ENCODE measurements at regions not wholly inside any gene's neighbourhood (a gene's known extent, or its start where the extent isn't known, plus 50 kb on each side); places are given as distances from the start of the nearest gene placed in this dataset.

DNA sequence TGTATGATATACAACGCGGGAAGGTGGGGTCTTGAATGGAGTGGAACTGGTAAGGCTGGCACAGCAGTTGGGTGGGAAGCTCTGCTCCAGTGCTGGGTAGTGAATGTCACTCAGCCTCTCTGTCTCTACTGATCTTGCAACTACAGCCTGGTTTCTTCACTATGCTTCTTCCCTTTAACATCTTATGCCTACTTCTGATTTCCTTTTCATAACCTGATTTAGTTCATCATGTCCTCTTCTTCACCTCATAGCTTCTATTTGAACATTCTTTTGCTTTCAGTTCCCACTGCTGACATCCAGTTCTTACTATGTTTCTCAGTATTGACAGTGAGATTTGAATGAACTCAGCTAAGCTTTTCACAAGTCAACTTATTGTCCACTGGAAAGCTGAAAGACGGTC, 286.2 kb downstream of the ARL6IP6 start:
- no peak overlapping the region for H3K27ac ChIP-seq (ENCODE audit: low read depth, low read length)
- H3K4me1 ChIP-seq (ENCODE audit: insufficient read depth, low read length), result no peaks in the 10 kb centered on the region
- no peak overlapping the region for H3K4me2 ChIP-seq (ENCODE audit: insufficient read depth, low read length)
- H3K36me3 ChIP-seq (ENCODE audit: insufficient read depth, low read length), result no peaks in the 10 kb centered on the region
- no peaks in the 10 kb centered on the region for H3K79me2 ChIP-seq (ENCODE audit: insufficient read depth, low read length)
- no peak overlapping the region for H2AFZ ChIP-seq (ENCODE audit: low read length)
- no peaks in the 10 kb centered on the region for H3K9me3 ChIP-seq (ENCODE audit: low read depth, low read length)
- H4K20me1 ChIP-seq (ENCODE audit: insufficient read depth, low read length), result no peaks in the 10 kb centered on the region
- TF ChIP-seq, protein P1, sequence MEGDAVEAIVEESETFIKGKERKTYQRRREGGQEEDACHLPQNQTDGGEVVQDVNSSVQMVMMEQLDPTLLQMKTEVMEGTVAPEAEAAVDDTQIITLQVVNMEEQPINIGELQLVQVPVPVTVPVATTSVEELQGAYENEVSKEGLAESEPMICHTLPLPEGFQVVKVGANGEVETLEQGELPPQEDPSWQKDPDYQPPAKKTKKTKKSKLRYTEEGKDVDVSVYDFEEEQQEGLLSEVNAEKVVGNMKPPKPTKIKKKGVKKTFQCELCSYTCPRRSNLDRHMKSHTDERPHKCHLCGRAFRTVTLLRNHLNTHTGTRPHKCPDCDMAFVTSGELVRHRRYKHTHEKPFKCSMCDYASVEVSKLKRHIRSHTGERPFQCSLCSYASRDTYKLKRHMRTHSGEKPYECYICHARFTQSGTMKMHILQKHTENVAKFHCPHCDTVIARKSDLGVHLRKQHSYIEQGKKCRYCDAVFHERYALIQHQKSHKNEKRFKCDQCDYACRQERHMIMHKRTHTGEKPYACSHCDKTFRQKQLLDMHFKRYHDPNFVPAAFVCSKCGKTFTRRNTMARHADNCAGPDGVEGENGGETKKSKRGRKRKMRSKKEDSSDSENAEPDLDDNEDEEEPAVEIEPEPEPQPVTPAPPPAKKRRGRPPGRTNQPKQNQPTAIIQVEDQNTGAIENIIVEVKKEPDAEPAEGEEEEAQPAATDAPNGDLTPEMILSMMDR (IDR thresholded peaks at IDR 0.05; ENCODE audit: extremely low read depth, low read depth, low read length), result no peak
- H3K4me3 ChIP-seq (ENCODE audit: insufficient read depth, low read length), result no peak overlapping the region
- DNase-seq (ENCODE audit: insufficient read length, low spot score, missing footprints), result no peak
- no peaks in the 10 kb centered on the region for H3K27me3 ChIP-seq (ENCODE audit: insufficient read depth, low read length)

DNA sequence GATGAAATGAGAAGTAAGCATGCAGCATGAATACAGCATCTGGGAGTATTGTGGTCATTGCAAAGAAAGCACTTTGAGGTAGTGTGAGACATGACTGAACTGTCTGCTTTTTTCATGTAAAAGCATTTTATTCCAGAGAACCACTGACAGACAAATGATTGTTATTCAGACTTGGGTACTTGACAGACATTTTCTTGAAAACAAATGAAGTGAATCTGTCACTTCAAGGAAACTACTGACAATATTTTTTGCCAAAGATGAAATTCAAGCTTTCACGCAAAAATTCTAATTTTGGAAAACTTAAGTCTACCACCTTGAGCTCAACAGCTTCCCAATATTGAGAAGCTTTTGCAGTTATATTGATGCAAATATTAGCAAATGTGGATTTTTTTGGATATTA, 255.7 kb downstream of the ARL6IP6 start:
- Histone ChIP-seq H3K27ac (ENCODE audit: low read depth, low read length) (no peak overlapping the region), H2AFZ (ENCODE audit: low read length) (no peak overlapping the region), H3K9me3 (ENCODE audit: low read depth, low read length) (peaks cover 3% of the 10 kb centered on the region), H4K20me1 (ENCODE audit: insufficient read depth, low read length) (no peaks in the 10 kb centered on the region), H3K36me3 (ENCODE audit: insufficient read depth, low read length) (no peaks in the 10 kb centered on the region), H3K4me1 (ENCODE audit: insufficient read depth, low read length) (no peaks in the 10 kb centered on the region), H3K4me3 (ENCODE audit: insufficient read depth, low read length) (no peak overlapping the region), H3K4me2 (ENCODE audit: insufficient read depth, low read length) (no peak overlapping the region), H3K79me2 (ENCODE audit: insufficient read depth, low read length) (no peaks in the 10 kb centered on the region), H3K27me3 (ENCODE audit: insufficient read depth, low read length) (no peaks in the 10 kb centered on the region)
- TF ChIP-seq, protein P1 (IDR thresholded peaks at IDR 0.05; ENCODE audit: extremely low read depth, low read depth, low read length), result no peak
- DNase-seq (ENCODE audit: insufficient read length, low spot score, missing footprints), result no peak

- H3K36me3 ChIP-seq (ENCODE audit: insufficient read depth, low read length), result no peaks in the 10 kb centered on the region
- DNase-seq (ENCODE audit: insufficient read length, low spot score, missing footprints), result no peak
- no peaks in the 10 kb centered on the region for H3K79me2 ChIP-seq (ENCODE audit: insufficient read depth, low read length)
- peaks cover 4% of the 10 kb centered on the region for H3K9me3 ChIP-seq (ENCODE audit: low read depth, low read length)
- no peak overlapping the region for H3K27ac ChIP-seq (ENCODE audit: low read depth, low read length)
- H4K20me1 ChIP-seq (ENCODE audit: insufficient read depth, low read length), result no peaks in the 10 kb centered on the region
- TF ChIP-seq, protein P1 (IDR thresholded peaks at IDR 0.05; ENCODE audit: extremely low read depth, low read depth, low read length), result no peak
- H3K4me2 ChIP-seq (ENCODE audit: insufficient read depth, low read length), result no peak overlapping the region
- no peaks in the 10 kb centered on the region for H3K27me3 ChIP-seq (ENCODE audit: insufficient read depth, low read length)
- H3K4me3 ChIP-seq (ENCODE audit: insufficient read depth, low read length), result no peak overlapping the region
- H2AFZ ChIP-seq (ENCODE audit: low read length), result no peak overlapping the region
- H3K4me1 ChIP-seq (ENCODE audit: insufficient read depth, low read length), result no peaks in the 10 kb centered on the region
Observed at GRCh38 chr2:152971685-152972084, 253.3 kb downstream of the ARL6IP6 start.

DNA sequence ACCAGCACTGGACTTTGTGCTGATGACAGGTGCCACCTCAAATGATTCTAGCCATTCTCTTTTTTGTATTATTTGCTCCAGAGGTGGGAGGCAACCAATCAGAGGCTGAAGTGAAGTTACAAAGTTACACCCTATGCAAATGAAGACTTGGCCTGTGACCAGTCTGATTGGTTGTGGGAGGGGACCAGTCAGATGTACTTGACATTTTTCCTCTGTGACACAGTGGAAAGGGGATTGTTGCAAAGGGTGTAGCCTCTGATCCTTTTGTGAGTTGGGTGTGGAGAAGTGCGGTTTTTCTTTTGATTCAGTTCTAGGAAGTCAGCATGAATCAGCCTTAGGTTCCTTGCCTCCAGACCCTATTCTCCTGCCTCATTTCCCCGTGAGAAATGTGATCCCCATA, 244.0 kb downstream of the ARL6IP6 start:
- no peak for DNase-seq (ENCODE audit: insufficient read length, low spot score, missing footprints)
- H3K4me1 ChIP-seq (ENCODE audit: insufficient read depth, low read length), result no peaks in the 10 kb centered on the region
- no peak overlapping the region for H2AFZ ChIP-seq (ENCODE audit: low read length)
- H3K79me2 ChIP-seq (ENCODE audit: insufficient read depth, low read length), result no peaks in the 10 kb centered on the region
- H4K20me1 ChIP-seq (ENCODE audit: insufficient read depth, low read length), result no peaks in the 10 kb centered on the region
- TF ChIP-seq, protein P1 (IDR thresholded peaks at IDR 0.05; ENCODE audit: extremely low read depth, low read depth, low read length), result no peak
- H3K27me3 ChIP-seq (ENCODE audit: insufficient read depth, low read length), result no peaks in the 10 kb centered on the region
- H3K4me2 ChIP-seq (ENCODE audit: insufficient read depth, low read length), result no peak overlapping the region
- H3K9me3 ChIP-seq (ENCODE audit: low read depth, low read length), result peaks cover 4% of the 10 kb centered on the region
- H3K36me3 ChIP-seq (ENCODE audit: insufficient read depth, low read length), result no peaks in the 10 kb centered on the region
- H3K4me3 ChIP-seq (ENCODE audit: insufficient read depth, low read length), result no peak overlapping the region
- no peak overlapping the region for H3K27ac ChIP-seq (ENCODE audit: low read depth, low read length)

Measured in osteoblast (primary cell).